ENCODE measurements at regions not wholly inside any gene's neighbourhood (a gene's known extent, or its start where the extent isn't known, plus 50 kb on each side); places are given as distances from the start of the nearest gene placed in this dataset.

- CTCF ChIA-PET = no interaction called here
- Histone ChIP-seq H3K4me3 (no peak overlapping the region), H3K9me3 (no peaks in the 10 kb centered on the region), H3K4me2 (no peak overlapping the region), H3K4me1 (no peaks in the 10 kb centered on the region), H3K27ac (no peak overlapping the region)
- DNase-seq (ENCODE audit: low read depth in 1 of 2, low spot score in 1 of 2) = no peak
- POLR2A ChIA-PET = no interaction called here
- TF ChIP-seq USF2 (IDR thresholded peaks at IDR 0.05) (no peak), MYC (IDR thresholded peaks at IDR 0.05; ENCODE audit: borderline replicate concordance, low read length) (no peak), CEBPB (IDR thresholded peaks at IDR 0.05) (no peak), ZSCAN20 (CRISPR knock-in tag; IDR thresholded peaks at IDR 0.05) (no peak), SMC3 (IDR thresholded peaks at IDR 0.05) (no peak), TFCP2L1 (CRISPR knock-in tag; IDR thresholded peaks at IDR 0.05) (no peak), CHD2 (IDR thresholded peaks at IDR 0.05; ENCODE audit: low read length, partially characterized antibody) (no peak), HOXB5 (CRISPR knock-in tag; IDR thresholded peaks at IDR 0.05) (no peak), JUN (IDR thresholded peaks at IDR 0.05) (no peak)
- FAIRE-seq = no peak
- no peak for ATAC-seq
- 92% methylated on average over 1 of the region's 1 CpG for WGBS (ENCODE audit: missing lambda C conversion rate)
These were observed 545.0 kb downstream of the OTOL1 start for GRCh38 chr3:162041622-162042021.

GRCh38 chr3:162052636-162053035, 556.0 kb downstream of the OTOL1 start:
- ChIA-PET CTCF (no interaction called here), POLR2A (no interaction called here)
- FAIRE-seq = no peak
- H3K4me2 ChIP-seq = no peak overlapping the region
- DNase-seq (ENCODE audit: low read depth in 1 of 2, low spot score in 1 of 2) = no peak
- no peaks in the 10 kb centered on the region for H3K4me1 ChIP-seq
- no peak for TF ChIP-seq HOXA7 (CRISPR knock-in tag; IDR thresholded peaks at IDR 0.05)
- TF ChIP-seq HOXB5 (CRISPR knock-in tag; IDR thresholded peaks at IDR 0.05) = no peak
- no peak for TF ChIP-seq ZNF302 (CRISPR knock-in tag; IDR thresholded peaks at IDR 0.05)
- no peak for TF ChIP-seq HDAC2 (IDR thresholded peaks at IDR 0.05)
- no peak for TF ChIP-seq ESRRA (IDR thresholded peaks at IDR 0.05; ENCODE audit: borderline replicate concordance, low read length)
- no peak for TF ChIP-seq RFX5 (IDR thresholded peaks at IDR 0.05)
- no peak for TF ChIP-seq FOXS1 (CRISPR knock-in tag; IDR thresholded peaks at IDR 0.05)
- no peak for TF ChIP-seq TP53 (CRISPR knock-in tag; IDR thresholded peaks at IDR 0.05)
- TF ChIP-seq NPAS2 (CRISPR knock-in tag; IDR thresholded peaks at IDR 0.05; ENCODE audit: borderline replicate concordance) = no peak
- TF ChIP-seq CBX8 (IDR thresholded peaks at IDR 0.05) = no peak
- no peak for TF ChIP-seq SREBF2 (IDR thresholded peaks at IDR 0.05)
- no peak for TF ChIP-seq MAZ (IDR thresholded peaks at IDR 0.05; ENCODE audit: borderline replicate concordance, low read depth, low read length)
- TF ChIP-seq GATA3 (IDR thresholded peaks at IDR 0.05; ENCODE audit: borderline replicate concordance) = no peak
- no peak for TF ChIP-seq TFCP2L1 (CRISPR knock-in tag; IDR thresholded peaks at IDR 0.05)
- no peak for TF ChIP-seq RNF2 (IDR thresholded peaks at IDR 0.05; ENCODE audit: borderline replicate concordance, low read depth)
- no peak for TF ChIP-seq POLR2A (IDR thresholded peaks at IDR 0.05; ENCODE audit: low read length)
- no peak for TF ChIP-seq POLR2AphosphoS2 (conservative IDR thresholded peaks at IDR 0.05; ENCODE audit: low read length)
- no peak for TF ChIP-seq NR3C1 (IDR thresholded peaks at IDR 0.05)
- H3K4me3 ChIP-seq = no peak overlapping the region
- no peak overlapping the region for H3K27ac ChIP-seq
- no peak for ATAC-seq
- H3K9me3 ChIP-seq = no peaks in the 10 kb centered on the region

- ChIA-PET CTCF (no interaction called here), POLR2A (no interaction called here)
- H3K4me2 ChIP-seq = no peak overlapping the region
- FAIRE-seq (no peak), DNase-seq (ENCODE audit: low read depth in 1 of 2, low spot score in 1 of 2) (no peak), ATAC-seq (no peak)
- no peak overlapping the region for H3K4me3 ChIP-seq
- H3K9me3 ChIP-seq = no peaks in the 10 kb centered on the region
- no peak overlapping the region for H3K27ac ChIP-seq
- no peaks in the 10 kb centered on the region for H3K4me1 ChIP-seq
- TF ChIP-seq ELK1 (IDR thresholded peaks at IDR 0.05; ENCODE audit: low read depth, low read length) (no peak), HES2 (IDR thresholded peaks at IDR 0.05) (no peak), KDM5A (IDR thresholded peaks at IDR 0.05) (no peak), RFX5 (IDR thresholded peaks at IDR 0.05) (no peak), RNF2 (IDR thresholded peaks at IDR 0.05; ENCODE audit: borderline replicate concordance, low read depth) (no peak), ATOH8 (CRISPR knock-in tag; IDR thresholded peaks at IDR 0.05; ENCODE audit: low read depth) (no peak), CBX2 (IDR thresholded peaks at IDR 0.05; ENCODE audit: borderline replicate concordance, low read depth) (no peak), JUN (IDR thresholded peaks at IDR 0.05) (no peak), TFCP2L1 (CRISPR knock-in tag; IDR thresholded peaks at IDR 0.05) (no peak), JUNB (IDR thresholded peaks at IDR 0.05) (no peak), KDM1A (IDR thresholded peaks at IDR 0.05; ENCODE audit: low read depth) (no peak), MAFK (IDR thresholded peaks at IDR 0.05; ENCODE audit: partially characterized antibody) (no peak), RCOR1 (IDR thresholded peaks at IDR 0.05; ENCODE audit: low read depth, low read length) (no peak), EHMT2 (IDR thresholded peaks at IDR 0.05; ENCODE audit: low read depth) (no peak), MAZ (IDR thresholded peaks at IDR 0.05; ENCODE audit: borderline replicate concordance, low read depth, low read length) (no peak), CHD2 (IDR thresholded peaks at IDR 0.05; ENCODE audit: low read length, partially characterized antibody) (no peak)
- WGBS (ENCODE audit: missing lambda C conversion rate) = 76% methylated on average over 2 of the region's 2 CpGs
These were observed 576.1 kb downstream of the OTOL1 start for GRCh38 chr3:162072656-162073164.

All from A549 (cell line).